Breast epithelium (tissue), 3 donors: ENCODE measurements at regions not wholly inside any gene's neighbourhood (a gene's known extent, or its start where the extent isn't known, plus 50 kb on each side); places are given as distances from the start of the nearest gene placed in this dataset.

Experiments used
- CTCF ChIP-seq, 3 donors: fragments of 450-650 bp; IDR thresholded peaks; one replicate each; pipeline ENCODE4 v1.5.1; 2016 to 2017; ENCODE audit warnings: antibody characterized with exemption in 3 of 3, mild to moderate bottlenecking in 3 of 3, moderate library complexity in 3 of 3
- POLR2A ChIP-seq: fragments of 450-650 bp; IDR thresholded peaks from one replicate; pipeline ENCODE4 v1.6.1; 2016; ENCODE audit warnings: antibody characterized with exemption, mild to moderate bottlenecking, moderate library complexity

- TF ChIP-seq POLR2A, result no peak
- TF ChIP-seq CTCF (IDR thresholded peaks at IDR 0.05), result no peak
These were observed 89.9 kb upstream of the PRKX start for GRCh38 chrX:3803305-3803704.
